ENCODE measurements at regions not wholly inside any gene's neighbourhood (a gene's known extent, or its start where the extent isn't known, plus 50 kb on each side); places are given as distances from the start of the nearest gene placed in this dataset.

DNA sequence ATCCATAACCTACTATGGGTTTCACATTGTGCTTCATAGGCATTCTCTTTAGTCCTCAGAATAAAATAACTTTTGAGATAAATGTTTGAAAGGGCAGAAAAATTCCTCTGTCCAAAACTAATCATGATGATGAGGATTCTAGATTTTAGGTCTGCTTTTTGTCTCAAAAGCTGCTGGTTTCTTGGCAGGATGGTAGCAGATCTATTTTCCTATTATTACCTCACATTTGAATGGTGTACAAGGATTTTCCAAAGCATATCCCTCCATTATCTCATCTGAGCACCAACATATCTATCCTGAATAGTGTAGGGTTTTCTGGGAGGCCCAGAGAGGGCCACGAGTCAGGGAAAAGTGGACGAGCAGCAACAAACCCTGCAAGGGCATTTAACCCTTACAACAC is 201.9 kb downstream of the PLPP3 start:
- TF ChIP-seq, protein P1, sequence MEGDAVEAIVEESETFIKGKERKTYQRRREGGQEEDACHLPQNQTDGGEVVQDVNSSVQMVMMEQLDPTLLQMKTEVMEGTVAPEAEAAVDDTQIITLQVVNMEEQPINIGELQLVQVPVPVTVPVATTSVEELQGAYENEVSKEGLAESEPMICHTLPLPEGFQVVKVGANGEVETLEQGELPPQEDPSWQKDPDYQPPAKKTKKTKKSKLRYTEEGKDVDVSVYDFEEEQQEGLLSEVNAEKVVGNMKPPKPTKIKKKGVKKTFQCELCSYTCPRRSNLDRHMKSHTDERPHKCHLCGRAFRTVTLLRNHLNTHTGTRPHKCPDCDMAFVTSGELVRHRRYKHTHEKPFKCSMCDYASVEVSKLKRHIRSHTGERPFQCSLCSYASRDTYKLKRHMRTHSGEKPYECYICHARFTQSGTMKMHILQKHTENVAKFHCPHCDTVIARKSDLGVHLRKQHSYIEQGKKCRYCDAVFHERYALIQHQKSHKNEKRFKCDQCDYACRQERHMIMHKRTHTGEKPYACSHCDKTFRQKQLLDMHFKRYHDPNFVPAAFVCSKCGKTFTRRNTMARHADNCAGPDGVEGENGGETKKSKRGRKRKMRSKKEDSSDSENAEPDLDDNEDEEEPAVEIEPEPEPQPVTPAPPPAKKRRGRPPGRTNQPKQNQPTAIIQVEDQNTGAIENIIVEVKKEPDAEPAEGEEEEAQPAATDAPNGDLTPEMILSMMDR (IDR thresholded peaks at IDR 0.05; ENCODE audit: insufficient read depth, low read depth, low read length), result no peak
- DNase-seq (ENCODE audit: low read depth), result no peak
- H3K4me3 ChIP-seq (ENCODE audit: low read depth, low read length), result no peak overlapping the region

DNA sequence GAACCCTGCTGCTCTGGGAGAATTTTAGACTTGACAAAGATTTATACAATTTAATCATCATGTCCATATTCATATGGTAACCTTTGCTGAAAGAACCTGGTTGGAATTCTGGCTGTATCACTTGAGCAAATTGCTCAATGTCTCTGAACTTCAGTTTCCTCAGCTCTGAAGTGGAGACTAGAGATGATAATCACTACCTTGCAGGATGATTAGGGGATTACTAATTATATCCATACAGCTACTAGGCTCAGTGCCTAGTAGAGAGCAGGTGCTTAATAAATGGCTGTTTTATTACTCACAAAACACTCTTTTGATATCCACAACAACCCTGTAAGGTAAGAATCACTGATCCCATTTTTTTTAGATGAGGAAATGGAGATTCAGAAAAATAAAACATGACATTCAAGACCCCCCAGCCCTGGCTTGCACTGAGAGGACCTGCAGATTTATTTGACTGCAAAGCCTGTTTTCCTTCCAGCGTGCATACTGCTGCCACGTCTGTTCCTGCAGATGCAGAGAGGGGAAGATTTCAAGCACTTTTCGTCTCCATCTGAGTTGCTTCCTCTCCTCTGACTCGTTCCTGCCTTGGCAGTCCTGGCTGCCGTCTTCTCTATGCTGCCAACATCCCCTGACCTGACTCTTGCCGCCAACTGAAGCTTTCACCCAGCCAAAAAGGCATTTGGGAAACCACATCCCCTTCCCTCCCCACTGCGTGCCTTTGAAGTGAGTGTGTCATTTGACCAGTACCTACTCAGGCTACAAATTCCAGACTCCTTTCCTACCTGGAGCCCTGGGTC is 203.0 kb downstream of the PLPP3 start:
- DNase-seq (ENCODE audit: low read depth), result no peak
- TF ChIP-seq, protein P1 (IDR thresholded peaks at IDR 0.05; ENCODE audit: insufficient read depth, low read depth, low read length), result no peak
- no peak overlapping the region for H3K4me3 ChIP-seq (ENCODE audit: low read depth, low read length)

DNA sequence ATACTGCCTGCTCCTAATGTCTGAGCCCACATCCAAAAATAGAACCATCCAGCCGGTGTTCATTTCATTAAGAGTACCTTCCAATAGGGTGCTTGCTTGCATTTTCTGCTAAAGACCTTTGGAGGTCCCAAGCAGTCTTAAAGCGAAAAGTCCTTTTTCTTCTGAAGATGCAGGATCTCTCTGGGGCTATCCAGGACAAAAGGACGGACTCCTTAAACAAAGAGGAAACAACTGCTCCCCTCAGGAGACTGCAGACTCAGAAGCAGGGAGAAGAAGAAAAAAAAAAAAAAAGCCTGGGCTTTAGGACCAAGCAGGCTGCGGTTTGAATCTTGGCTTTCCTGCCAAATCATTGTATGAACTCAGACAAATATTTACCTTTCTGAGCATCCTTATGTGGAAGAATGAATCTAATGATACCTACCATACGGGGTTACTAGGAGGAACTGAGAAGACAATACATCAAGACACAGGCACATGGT is 204.0 kb downstream of the PLPP3 start:
- TF ChIP-seq, protein P1 (IDR thresholded peaks at IDR 0.05; ENCODE audit: insufficient read depth, low read depth, low read length), result no peak
- DNase-seq (ENCODE audit: low read depth), result no peak
- H3K4me3 ChIP-seq (ENCODE audit: low read depth, low read length), result no peak overlapping the region

DNA sequence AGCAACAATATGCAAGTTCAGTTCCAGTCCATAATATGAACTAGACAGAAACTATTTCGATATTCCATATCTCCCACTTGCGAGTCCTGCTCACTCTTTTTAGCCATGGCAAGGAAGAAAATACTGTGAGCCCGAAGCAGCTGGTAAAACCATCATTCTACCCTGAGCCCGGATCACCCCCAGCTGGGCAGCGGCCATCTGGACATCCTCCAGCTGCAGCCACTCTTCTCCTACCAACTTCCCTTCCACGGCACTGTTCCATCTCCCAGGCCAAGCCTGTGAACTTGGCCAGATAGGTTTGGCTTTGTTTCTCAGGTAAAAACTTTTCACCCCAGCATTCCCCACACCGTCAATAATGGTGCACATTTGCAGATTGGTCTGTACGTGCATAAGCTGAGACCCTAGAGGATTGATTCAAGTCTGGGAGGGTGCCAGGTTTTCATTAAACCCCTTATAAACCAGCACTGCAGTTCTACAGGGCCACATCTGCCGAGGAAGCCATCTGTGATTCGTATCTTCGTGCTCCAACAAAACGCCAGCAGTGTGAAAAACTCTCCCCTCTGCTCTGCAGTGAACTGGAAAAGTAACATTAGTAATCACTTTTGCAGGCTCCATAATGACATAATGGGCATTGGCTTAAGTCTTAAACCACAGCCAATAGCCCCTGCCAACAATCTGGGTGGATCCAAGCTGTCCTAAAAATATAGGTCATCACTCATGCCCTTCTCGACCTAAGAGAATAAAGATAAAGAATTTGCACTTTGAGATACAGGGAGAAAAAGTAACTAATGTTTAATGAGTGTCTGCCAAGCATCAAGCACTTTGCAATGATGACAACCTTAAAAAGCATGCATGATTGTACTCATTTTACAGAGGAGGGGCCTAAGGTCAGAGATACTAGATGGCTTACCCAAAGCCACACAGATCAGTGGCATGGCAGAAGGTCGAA is 205.1 kb downstream of the PLPP3 start:
- DNase-seq (ENCODE audit: low read depth), result peak; percentile 57
- H3K4me3 ChIP-seq (ENCODE audit: low read depth, low read length), result no peak overlapping the region
- TF ChIP-seq, protein P1 (IDR thresholded peaks at IDR 0.05; ENCODE audit: insufficient read depth, low read depth, low read length), result no peak

DNA sequence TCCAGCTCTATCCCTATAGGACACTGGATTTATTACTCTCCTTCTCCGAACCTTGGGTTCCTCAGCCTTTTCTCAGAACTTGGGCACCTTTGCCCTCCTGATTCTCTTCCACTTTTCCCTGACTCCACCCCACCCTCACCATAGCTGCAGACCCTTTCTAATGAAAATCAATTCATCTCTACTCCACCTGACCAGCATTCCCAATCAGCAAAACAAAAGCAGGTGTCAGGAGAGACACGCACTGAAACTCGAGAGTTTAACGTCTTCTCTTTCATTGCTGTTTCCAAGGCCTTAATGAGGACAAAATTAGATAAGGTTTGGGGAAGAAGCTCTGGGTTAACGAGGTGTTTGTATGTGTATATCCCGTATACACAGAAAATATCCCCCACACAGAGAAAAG is 208.8 kb downstream of the PLPP3 start:
- no peak for DNase-seq (ENCODE audit: low read depth)
- TF ChIP-seq, protein P1 (IDR thresholded peaks at IDR 0.05; ENCODE audit: insufficient read depth, low read depth, low read length), result no peak
- H3K4me3 ChIP-seq (ENCODE audit: low read depth, low read length), result no peak overlapping the region

DNA sequence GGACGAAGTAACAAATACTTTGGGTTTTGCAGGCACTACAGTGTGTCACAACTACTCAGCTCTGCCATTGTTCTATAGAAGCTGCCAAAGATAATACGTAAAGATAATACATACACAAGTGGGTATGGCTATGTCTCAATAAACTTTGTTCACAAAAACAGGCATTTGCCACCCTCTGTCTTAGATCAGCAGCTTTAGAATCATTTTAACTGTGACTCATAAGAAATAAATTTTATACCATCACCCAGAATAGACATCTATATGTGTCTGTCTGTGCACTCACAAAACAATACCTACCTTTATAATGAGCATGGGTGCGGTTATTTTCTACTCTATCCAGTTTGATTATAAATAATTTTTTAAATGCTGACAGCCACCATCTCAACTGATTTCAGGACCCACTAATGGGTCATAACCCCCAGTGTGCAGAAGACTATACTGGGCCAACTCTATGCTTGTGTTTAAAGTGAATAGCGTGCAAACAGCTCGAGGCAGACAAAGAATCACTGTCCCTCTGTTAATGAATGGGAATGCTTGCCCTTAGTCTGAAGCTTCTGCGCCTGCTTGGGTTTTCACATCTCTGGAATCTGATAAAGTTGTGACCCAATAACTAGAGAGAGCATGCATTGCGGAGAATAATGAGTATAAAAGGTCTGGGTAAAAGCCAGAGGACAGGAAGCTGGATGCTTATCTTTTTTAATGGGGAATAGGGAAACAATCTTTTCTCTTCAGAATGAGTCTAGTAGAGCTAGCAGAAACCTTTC is 216.2 kb downstream of the PLPP3 start:
- TF ChIP-seq, protein P1 (IDR thresholded peaks at IDR 0.05; ENCODE audit: insufficient read depth, low read depth, low read length), result no peak

More for the DNA sequence above, 216.2 kb downstream of the PLPP3 start:
- no peak for DNase-seq (ENCODE audit: low read depth)
- H3K4me3 ChIP-seq (ENCODE audit: low read depth, low read length), result no peak overlapping the region
